GM18526 (cell line): ENCODE measurements at regions not wholly inside any gene's neighbourhood (a gene's known extent, or its start where the extent isn't known, plus 50 kb on each side); places are given as distances from the start of the nearest gene placed in this dataset.

Experiments used
- POLR2A ChIP-seq: IDR thresholded peaks from 3 replicates; pipeline ENCODE4 v1.6.1; 2011; ENCODE audit not compliant: insufficient read length; ENCODE audit errors: extremely low read depth

DNA sequence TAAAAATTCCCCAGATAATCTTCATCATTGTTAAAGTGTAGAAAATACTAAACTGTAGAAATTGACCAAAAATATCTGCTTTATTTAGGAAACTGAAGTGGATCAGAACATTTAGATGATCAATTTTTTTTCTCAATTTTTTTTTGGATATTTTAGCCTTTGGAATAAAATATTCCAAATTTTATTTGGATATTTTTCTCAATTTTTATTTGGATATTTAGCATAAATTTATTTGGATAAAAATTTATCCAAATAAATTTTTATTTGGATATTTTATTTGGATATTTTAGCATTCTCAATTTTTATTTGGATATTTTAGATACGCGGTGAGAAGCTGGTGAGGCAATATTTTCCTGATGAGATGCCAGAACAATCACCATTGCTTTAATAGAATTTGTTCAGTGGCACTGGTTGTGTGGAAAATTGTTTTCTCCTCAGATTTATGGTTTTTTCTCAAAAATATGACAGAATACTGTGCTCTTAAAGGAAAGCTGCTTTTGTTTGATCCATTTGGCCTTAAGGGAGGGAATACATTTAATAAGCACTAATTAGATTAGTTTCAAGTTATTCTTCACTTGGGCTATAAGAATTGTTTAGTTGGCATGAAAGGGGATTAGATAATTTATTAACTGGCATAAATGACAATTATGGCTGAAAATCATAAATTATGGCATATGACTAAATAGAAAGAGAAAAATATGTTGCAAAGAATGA is 470.1 kb downstream of the MFSD1 start:
- no peak for TF ChIP-seq POLR2A

DNA sequence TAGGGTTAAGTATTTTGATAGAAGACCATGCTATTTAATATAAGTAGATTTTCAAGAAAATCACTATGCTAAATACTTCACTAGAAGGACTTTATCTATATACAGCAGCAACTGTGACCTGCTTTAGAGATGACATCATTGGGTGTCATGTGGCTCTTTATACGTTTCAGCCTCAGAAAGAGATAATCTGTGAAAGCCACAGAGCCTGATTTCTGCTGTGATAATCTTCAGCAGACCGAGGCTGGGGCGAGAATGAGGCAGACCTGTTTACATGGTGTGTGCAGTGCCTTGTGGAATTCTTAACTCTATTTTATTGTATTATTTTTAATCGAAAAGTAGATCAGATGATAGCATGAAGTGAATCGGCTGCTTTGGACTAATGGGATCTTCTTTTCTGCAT is 471.2 kb downstream of the MFSD1 start:
- TF ChIP-seq POLR2A: no peak

DNA sequence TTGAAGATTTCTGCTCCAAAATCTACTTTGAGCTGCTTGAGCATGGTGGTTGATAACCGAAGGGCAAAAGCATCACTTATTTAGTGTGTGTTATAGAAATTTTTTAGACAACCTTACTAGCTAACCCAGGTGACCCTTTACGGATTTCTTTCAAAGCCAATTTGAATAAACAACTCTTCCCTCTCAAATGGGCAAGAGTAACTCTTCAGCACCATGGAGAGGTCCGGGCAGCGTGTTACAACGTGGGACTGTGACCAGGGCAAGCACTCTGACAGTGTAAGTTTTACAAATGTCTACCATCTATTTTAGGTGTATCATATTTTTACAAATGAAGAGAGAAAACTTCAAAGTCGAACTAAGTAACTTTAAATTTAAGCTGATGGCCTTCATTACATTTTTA is 471.8 kb downstream of the MFSD1 start:
- no peak for TF ChIP-seq POLR2A

DNA sequence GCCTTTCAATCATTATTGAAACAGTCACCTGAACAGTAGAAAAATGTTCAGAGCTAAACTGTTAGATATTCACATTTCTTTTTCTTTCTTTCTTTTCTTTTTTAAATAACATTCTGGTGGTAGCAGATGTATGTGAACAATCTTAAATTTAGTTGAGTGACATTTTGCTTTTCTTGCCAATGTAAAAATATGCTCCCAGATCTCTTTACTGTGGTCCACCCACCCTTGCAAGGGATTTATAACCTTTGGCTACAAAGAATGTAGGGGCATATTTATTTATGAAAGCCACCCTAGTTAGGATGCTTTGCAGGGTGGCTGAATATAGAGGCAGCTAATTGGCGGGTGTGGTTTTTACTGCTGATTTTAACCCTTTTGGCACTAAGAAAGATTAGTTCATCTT is 473.9 kb downstream of the MFSD1 start:
- no peak for TF ChIP-seq POLR2A

DNA sequence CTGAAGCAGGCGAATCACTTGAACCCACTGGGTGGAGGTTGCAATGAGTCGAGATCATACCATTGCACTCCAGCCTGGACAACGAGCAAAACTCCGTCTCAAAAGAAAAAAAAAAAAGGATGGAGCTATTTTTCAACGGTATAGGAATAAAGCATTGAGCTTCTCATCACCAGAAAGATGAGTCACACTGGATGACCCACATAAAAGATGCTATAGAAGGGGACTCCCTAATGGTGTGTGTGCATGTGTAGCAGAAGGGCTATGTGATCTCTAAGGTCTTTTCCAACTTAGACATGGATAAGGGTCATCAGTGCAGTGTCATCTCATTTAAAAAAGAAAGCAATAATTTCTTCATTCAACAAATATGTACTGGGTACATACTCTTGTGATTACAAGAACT is 476.0 kb downstream of the MFSD1 start:
- TF ChIP-seq POLR2A: no peak

DNA sequence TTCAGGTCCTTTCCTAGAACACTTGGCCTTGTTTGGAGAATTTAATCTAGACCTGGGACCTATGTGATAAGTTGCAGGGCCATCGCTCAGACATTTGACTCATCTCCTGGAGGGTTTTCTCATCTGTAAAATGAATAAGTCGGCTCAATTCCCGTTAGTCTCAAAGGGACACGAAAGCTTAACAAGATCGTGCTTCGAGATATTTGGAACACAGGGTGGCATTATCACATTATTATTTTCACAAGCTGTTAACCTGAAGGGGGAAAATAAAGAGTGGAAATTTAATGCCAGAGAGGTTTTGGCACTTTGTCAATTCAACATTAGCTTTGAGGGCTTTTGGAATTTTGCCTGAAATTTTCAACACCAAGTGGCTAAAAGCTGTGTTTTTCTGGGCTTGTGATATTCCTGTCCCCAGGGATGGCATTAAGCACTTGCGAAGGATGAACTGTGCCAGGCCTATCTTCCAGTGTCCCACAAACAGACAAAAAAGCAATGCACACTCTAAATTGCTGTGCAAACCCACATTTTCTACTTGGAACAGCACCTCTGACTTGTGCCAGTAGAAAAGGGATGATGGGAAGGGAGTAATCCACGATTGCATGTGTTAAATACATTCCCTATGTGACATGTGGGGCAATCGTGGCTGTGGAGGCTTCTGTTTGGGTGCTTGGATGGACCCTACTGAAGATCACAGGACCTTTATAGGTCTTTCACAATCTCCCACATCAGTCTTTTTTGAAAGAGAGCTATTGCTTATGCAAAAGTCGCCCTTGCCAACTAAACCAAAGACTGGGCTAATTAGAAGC is 478.7 kb downstream of the MFSD1 start:
- TF ChIP-seq POLR2A: no peak

DNA sequence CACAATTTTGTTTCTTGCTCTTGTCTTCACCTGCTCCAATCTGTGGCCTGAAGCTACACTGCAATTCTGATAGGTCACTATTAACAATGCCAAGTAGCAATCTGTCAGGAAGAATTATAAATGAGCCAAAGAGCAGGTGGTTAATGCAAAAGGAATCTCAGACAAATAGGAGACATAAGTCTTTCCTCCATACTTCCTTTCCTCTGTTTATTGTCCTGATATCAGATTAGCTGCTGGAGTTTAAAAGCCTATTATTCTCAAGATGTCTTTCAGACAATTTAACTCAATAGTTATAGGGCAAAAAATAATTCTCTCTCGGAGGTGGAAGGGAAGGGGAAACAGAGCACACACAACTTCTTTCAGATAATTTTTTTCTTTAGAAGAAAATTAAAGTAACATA is 491.6 kb downstream of the MFSD1 start:
- TF ChIP-seq POLR2A: no peak

DNA sequence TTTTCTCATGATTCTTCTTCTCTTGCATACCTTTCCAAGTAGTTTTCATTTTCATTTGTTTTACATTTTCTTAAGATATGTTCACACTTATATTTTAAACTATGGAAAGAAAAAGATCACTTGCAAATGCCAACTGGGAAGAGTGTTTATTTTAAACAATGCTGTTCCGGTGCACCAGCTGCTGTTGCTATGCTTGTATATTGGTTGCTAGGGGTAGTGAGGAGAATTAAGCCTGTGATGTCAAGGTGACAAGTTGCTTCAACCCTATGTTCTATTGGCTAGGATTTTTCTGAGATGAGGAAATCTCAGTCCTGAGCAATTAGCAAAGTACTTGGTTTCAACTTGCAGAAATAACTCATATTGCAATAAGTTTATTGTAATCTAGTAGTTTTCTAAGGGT is 500.1 kb downstream of the MFSD1 start:
- no peak for TF ChIP-seq POLR2A

DNA sequence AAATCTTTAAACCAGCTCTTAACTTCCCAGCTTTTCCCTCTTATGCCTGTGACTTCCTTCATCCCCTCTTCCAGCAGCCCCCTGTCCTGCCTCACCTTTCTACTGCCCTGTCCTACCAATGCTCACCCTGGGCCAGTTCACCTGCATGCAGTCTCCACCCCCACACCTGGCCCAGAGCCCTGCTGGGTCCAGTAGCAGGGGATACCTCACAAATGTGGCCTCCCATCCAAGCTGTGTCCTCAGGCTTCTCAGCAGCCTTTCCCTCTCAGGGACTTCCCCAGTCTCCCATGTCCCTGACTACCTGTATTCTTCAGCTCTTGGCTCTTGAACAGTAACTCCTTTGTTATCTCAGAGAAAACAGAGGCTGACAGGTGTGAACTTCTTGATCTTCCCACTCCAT is 503.2 kb downstream of the MFSD1 start:
- TF ChIP-seq POLR2A: no peak

DNA sequence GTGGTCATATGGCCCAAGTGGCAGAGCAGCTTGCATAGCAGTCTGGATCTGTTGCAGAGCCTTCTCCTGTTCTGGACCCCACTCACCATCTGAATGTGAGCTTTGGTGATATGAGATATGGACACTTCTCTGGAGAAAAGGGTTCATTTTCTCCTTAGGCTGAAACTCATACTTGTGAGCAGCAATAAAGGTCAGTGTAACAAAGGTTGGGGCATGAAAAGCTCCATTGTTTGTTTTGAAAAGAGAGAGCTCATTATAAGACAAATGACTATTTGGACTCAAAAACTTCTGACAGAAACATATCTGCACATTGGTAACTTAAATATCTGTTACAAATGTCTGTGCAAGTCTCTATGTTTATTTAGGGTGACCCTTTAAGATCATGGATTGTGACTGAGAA is 517.3 kb downstream of the MFSD1 start:
- TF ChIP-seq POLR2A: no peak

DNA sequence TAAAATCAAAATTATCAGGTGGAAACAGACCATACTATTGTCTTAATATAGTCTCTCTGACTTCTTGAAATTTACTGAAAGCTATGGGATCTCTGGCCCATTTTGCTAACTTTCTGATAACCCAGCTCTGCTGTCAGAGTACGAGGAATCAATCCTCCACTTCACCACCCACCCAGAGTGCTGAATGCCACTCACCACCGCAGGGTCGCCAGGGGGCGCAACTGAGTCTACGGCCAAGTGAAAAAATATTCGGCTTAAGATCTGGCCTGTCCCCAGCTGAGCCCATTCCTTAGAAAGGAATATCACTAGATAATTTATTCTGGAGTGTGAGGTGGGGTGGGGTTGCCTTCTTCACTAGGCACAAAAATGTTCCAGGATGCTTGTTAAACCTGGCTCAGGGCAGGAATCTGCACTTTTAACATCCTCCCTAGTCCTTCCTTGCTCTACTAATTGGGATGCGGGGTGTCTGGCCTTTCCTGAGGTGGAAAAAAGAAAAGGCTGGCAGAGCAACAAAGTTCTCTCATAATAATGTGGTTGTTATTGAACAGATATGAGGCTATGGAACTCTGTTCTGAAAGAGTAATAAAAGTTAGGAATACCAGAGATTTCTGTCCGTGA is 520.6 kb downstream of the MFSD1 start:
- TF ChIP-seq POLR2A: no peak

DNA sequence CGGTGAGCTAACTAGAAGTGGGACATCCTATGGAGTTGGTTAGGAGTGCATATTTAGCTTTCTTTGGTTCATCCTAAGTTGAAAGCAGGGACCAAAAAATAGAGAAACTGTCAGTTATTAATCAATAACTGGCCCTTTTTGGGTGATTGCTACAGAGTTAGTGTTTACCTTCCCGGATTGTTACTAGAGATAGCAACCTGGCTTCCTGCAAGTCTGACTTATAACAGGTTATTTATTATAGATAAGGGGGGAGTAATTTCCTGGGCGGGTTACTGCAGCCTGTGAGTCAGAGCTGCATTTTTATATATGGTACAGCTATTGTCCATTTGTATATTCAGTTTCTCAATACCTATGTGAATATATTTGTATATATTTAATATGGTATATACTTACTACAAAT is 522.0 kb downstream of the MFSD1 start:
- TF ChIP-seq POLR2A: no peak

DNA sequence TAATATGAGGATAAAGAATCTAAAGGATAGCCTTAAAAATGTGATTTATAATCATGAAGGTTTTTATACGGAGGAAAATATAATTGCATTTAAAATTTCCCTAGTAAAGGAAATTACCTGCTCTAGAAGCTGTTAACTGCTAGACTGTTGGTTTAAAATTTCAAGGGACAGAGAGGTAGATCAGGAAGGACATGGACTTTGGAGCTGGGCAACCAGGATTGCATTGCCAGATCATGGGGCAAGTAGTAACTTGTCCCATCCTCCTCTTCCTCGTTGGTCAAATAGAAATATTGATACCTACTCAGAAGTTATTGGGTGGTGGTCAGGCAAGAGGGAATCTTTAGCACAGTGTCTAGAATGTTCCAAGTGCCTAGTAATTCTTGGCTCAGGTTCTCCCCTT is 525.1 kb downstream of the MFSD1 start:
- TF ChIP-seq POLR2A: no peak

DNA sequence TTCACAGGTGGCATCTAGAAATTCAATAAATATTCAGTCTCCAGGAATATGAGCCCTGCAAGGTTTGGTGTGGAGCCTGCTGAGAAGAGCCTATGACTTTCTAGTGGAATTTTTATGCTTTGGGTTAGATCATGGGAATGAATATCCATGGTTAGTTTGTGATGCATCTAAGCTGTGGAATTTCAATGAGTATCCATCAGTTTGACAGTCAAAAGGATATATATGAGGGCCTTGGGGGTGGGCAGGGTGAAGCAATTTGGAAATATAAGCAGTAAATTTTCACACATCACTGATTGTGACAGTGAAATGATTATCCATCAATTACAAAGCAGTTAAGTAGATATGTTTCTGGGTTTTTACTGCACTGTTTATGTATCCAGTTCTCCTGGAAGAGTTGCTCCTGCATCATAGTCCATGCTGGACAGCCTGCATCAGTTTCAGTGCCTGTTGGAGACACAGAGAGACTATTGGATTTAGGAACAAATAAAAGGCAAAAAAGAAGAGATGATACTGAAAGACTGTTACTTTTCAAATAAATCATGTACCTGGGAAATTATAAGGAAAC is 530.8 kb downstream of the MFSD1 start:
- TF ChIP-seq POLR2A: no peak

DNA sequence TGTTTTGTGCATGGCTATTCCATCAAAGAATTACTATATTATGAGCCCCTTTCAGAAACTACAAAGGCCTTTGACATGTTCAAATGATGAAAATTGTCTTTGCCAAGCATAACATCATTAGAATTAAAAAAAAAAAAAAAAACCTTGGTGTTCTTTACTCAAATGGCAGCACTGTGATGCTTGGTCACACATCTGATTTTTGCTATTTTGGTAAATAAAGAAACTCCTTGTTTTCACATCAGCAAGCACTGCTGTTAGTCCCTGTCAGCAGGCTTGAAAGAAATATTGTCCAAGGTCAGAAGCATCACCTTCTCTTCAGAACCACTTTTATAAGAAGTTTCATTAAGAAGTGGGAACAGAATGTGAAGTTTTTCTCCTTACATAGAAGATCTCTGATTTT is 537.3 kb downstream of the MFSD1 start:
- TF ChIP-seq POLR2A: no peak
